MM.1S (cell line): ENCODE measurements at regions not wholly inside any gene's neighbourhood (a gene's known extent, or its start where the extent isn't known, plus 50 kb on each side); places are given as distances from the start of the nearest gene placed in this dataset.

ENCODE experiments used
- DNase-seq: peaks from one replicate; pipeline ENCODE4 v3.0.0-alpha.2; 2015
- H2AFZ ChIP-seq: fragments of 300-600 bp; sonication (generic); 2 replicates; pipeline ENCODE4 v1.6.0; 2016; ENCODE audit warnings: antibody characterized with exemption, low read length
- H3F3A ChIP-seq: fragments of 300-600 bp; sonication (generic); 2 replicates; pipeline ENCODE4 v1.6.1; 2016; ENCODE audit warnings: mild to moderate bottlenecking, antibody characterized with exemption, low read length, moderate library complexity, mixed read lengths; ENCODE audit not compliant: insufficient read depth
- H3K27ac ChIP-seq: fragments of 300-600 bp; sonication (generic); 2 replicates; pipeline ENCODE4 v1.5.1; 2016; ENCODE audit warnings: mild to moderate bottlenecking, low read length
- H3K27me3 ChIP-seq: fragments of 300-600 bp; sonication (generic); replicated peaks from 2 replicates; pipeline ENCODE4 v1.6.0; 2016; ENCODE audit warnings: low read length; ENCODE audit not compliant: insufficient read depth
- H3K36me3 ChIP-seq: fragments of 300-600 bp; sonication (generic); replicated peaks from 2 replicates; pipeline ENCODE4 v1.6.1; 2016; ENCODE audit warnings: mild to moderate bottlenecking, low read length, mixed read lengths; ENCODE audit not compliant: insufficient read depth
- H3K4me1 ChIP-seq: fragments of 300-600 bp; sonication (generic); 2 replicates; pipeline ENCODE4 v1.6.1; 2016; ENCODE audit warnings: low read length, mixed read lengths
- H3K4me2 ChIP-seq: fragments of 300-600 bp; sonication (generic); 2 replicates; pipeline ENCODE4 v1.6.0; 2016; ENCODE audit warnings: low read depth, low read length
- H3K4me3 ChIP-seq: fragments of 300-600 bp; sonication (generic); 2 replicates; pipeline ENCODE4 v1.5.1; 2016; ENCODE audit warnings: low read length, mixed read lengths
- H3K79me2 ChIP-seq: fragments of 300-600 bp; sonication (generic); 2 replicates; pipeline ENCODE4 v1.6.1; 2016; ENCODE audit warnings: mixed run types, low read length, mixed read lengths
- H3K9ac ChIP-seq: fragments of 300-600 bp; sonication (generic); 2 replicates; pipeline ENCODE4 v1.6.1; 2016; ENCODE audit warnings: low read length, mixed read lengths
- H3K9me2 ChIP-seq: fragments of 300-600 bp; sonication (generic); replicated peaks from 2 replicates; pipeline ENCODE4 v1.6.1; 2016; ENCODE audit warnings: mild to moderate bottlenecking, low read length, mixed read lengths; ENCODE audit not compliant: insufficient read depth
- H3K9me3 ChIP-seq: fragments of 300-600 bp; sonication (generic); replicated peaks from 2 replicates; pipeline ENCODE4 v1.6.1; 2016; ENCODE audit warnings: mild to moderate bottlenecking, low read length, mixed read lengths; ENCODE audit not compliant: insufficient read depth
- H4K20me1 ChIP-seq: fragments of 300-600 bp; sonication (generic); 2 replicates; pipeline ENCODE4 v1.6.1; 2016; ENCODE audit warnings: mild to moderate bottlenecking, low read length, moderate library complexity, mixed read lengths; ENCODE audit not compliant: insufficient read depth
- CTCF ChIP-seq: fragments of 300-600 bp; sonication (generic); IDR thresholded peaks from 2 replicates; pipeline ENCODE4 v1.5.1; 2016; ENCODE audit warnings: antibody characterized with exemption, low read length, mixed read lengths
- EZH2 ChIP-seq: fragments of 300-600 bp; sonication (generic); optimal IDR thresholded peaks from 2 replicates; pipeline ENCODE3; 2017; ENCODE audit warnings: low read depth, mild to moderate bottlenecking, antibody characterized with exemption, low read length, mixed read lengths
- EZH2phosphoT487 ChIP-seq: fragments of 300-600 bp; sonication (generic); IDR thresholded peaks from 2 replicates; pipeline ENCODE4 v1.6.1; 2018; ENCODE audit warnings: antibody characterized with exemption, low read length

- no peak overlapping the region for H3K4me3 ChIP-seq
- H3K4me1 ChIP-seq, result no peaks in the 10 kb centered on the region
- H3K9me2 ChIP-seq, result no peaks in the 10 kb centered on the region
- no peak overlapping the region for H3K27ac ChIP-seq
- H3K4me2 ChIP-seq, result no peak overlapping the region
- no peaks in the 10 kb centered on the region for H3K36me3 ChIP-seq
- TF ChIP-seq CTCF (no peak), EZH2phosphoT487 (no peak), EZH2 (no peak)
- no peaks in the 10 kb centered on the region for H3K27me3 ChIP-seq
- no peaks in the 10 kb centered on the region for H3K79me2 ChIP-seq
- H2AFZ ChIP-seq, result no peak overlapping the region
- no peak for DNase-seq
- H3K9ac ChIP-seq, result no peak overlapping the region
- no peaks in the 10 kb centered on the region for H3F3A ChIP-seq
- no peaks in the 10 kb centered on the region for H4K20me1 ChIP-seq
- H3K9me3 ChIP-seq, result no peaks in the 10 kb centered on the region
Observed at GRCh38 chr3:139157161-139157932, 112.7 kb upstream of the PRR23C start.

- no peak overlapping the region for H3K27ac ChIP-seq
- H3K36me3 ChIP-seq, result no peaks in the 10 kb centered on the region
- no peak overlapping the region for H3K4me3 ChIP-seq
- no peaks in the 10 kb centered on the region for H3K4me1 ChIP-seq
- H3F3A ChIP-seq, result no peaks in the 10 kb centered on the region
- H3K79me2 ChIP-seq, result no peaks in the 10 kb centered on the region
- no peak overlapping the region for H3K4me2 ChIP-seq
- H3K9me3 ChIP-seq, result no peaks in the 10 kb centered on the region
- H3K9ac ChIP-seq, result no peak overlapping the region
- DNase-seq, result no peak
- no peaks in the 10 kb centered on the region for H3K9me2 ChIP-seq
- no peaks in the 10 kb centered on the region for H3K27me3 ChIP-seq
- H4K20me1 ChIP-seq, result no peaks in the 10 kb centered on the region
- no peak for TF ChIP-seq EZH2phosphoT487
- no peak for TF ChIP-seq EZH2
- TF ChIP-seq CTCF, result no peak
- no peak overlapping the region for H2AFZ ChIP-seq
Observed at GRCh38 chr3:139159356-139159755, 114.7 kb upstream of the PRR23C start.

- H3F3A ChIP-seq, result peaks cover 14% of the 10 kb centered on the region
- H3K27me3 ChIP-seq, result no peaks in the 10 kb centered on the region
- H3K9ac ChIP-seq, result no peak overlapping the region
- TF ChIP-seq EZH2, result no peak
- no peak for TF ChIP-seq EZH2phosphoT487
- no peak for TF ChIP-seq CTCF
- no peaks in the 10 kb centered on the region for H3K9me3 ChIP-seq
- peak overlapping the region; percentile 30 for H3K4me3 ChIP-seq
- H3K36me3 ChIP-seq, result no peaks in the 10 kb centered on the region
- peak overlapping the region; percentile 81 for H3K4me2 ChIP-seq
- peak overlapping the region; percentile 49; the same call in 1 of the 2 replicates for H3K27ac ChIP-seq
- DNase-seq, result peak; percentile 80
- no peaks in the 10 kb centered on the region for H4K20me1 ChIP-seq
- peak overlapping the region; percentile 33; the same call in 1 of the 2 replicates for H2AFZ ChIP-seq
- no peaks in the 10 kb centered on the region for H3K79me2 ChIP-seq
- no peaks in the 10 kb centered on the region for H3K9me2 ChIP-seq
- H3K4me1 ChIP-seq, result peaks cover 13% of the 10 kb centered on the region
Observed at GRCh38 chr3:139173372-139174108, 128.8 kb upstream of the PRR23C start.
